GM18508 (cell line): ENCODE measurements at regions not wholly inside any gene's neighbourhood (a gene's known extent, or its start where the extent isn't known, plus 50 kb on each side); places are given as distances from the start of the nearest gene placed in this dataset.
"Not testable (repeated sequence)": the region's sequence is repeated elsewhere in the genome, so short reads cannot be mapped to it uniquely, and the experiment has no call there.

Experiments
- ATAC-seq: cut with Tn5 transposase; IDR thresholded peaks from one replicate; pipeline ENCODE4 v1.9.1; 2021; ENCODE audit warnings: moderate number of reproducible peaks; ENCODE audit not compliant: insufficient read depth, unreplicated experiment

DNA sequence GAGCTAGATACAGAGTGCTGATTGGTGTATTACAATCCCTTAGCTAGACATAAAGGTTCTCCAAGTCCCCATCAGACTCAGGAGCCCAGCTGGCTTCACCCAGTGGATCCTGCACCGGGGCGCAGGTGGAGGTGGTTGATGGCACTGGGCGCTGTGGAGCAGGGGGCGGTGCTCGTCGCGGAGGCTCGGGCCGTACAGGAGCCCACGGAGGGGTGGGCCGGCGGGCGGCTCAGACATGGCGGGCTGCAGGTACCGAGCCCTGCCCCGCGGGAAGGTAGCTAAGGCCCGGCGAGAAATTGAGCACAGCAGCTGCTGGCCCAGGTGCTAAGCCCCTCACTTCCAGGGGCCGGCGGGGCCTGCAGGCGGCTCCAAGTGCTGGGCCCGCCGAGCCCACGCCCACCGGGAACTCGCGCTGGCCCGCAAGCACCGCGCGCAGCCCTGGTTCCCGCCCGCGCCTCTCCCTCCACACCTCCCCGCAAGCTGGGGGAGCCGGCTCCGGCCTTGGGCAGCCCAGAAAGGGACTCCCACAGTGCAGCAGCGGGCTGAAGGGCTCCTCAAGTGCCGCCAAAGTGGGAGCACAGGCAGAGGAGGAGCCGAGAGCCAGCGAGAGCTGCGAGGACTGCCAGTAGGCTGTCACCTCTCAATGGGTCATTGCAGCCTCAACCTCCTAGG is 96.4 kb upstream of the MYO10 start:
- ATAC-seq: not testable (repeated sequence)

DNA sequence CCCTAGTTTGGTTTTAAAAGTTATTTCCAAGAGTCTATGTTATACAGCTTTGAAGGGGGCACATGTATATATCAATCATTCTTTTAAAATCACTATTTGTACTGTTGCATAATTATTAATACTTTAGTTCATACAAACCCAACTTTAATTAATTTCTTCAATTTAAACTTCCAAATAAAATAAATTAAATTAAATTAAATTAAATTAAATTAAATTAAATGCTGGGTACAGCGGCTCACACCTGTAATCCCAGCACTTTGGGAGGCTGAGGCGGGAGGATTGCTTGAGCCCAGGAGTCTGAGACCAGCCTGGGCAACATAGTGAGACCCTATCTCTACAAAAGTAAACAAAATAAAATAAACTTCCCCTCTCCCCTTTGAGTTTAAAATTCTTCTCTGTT is 98.9 kb upstream of the MYO10 start:
- ATAC-seq: not testable (repeated sequence)

DNA sequence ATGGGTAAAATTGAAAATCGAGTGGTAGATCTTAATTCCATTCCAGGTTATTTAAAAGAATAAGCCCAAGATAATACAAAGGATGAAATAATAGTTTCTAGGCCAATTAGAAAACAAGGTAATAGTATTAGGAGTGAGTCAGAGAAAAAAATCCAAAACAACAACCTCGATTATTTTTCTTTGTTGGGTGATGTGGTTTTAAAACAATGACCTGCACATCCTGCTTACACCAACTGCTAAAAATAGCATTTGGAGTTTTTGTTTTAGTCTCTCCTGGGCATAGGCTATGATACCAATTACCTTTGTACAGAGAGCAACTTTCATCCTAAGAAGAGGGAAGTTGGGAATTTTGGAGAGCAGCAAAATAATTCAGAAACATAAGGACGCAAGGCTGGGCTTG is 101.7 kb upstream of the MYO10 start:
- no peak for ATAC-seq

DNA sequence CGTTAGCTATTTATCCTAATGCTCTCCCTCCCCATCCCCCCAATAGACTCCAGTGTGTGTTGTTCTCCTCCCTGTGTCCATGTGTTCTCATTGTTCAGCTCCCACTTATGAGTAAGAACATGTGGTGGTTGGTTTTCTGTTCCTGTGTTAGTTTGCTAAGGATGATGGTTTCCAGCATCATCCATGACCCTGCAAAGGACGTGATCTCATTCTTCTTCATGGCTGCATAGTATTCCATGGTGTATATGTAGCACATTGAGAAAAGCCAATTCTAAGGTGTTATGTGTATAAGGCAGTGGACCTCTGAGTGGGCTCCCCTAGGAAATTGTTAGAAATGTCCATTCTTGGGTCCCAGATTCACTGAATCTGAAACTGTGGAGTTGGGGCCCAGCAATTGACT is 103.1 kb upstream of the MYO10 start:
- no peak for ATAC-seq

DNA sequence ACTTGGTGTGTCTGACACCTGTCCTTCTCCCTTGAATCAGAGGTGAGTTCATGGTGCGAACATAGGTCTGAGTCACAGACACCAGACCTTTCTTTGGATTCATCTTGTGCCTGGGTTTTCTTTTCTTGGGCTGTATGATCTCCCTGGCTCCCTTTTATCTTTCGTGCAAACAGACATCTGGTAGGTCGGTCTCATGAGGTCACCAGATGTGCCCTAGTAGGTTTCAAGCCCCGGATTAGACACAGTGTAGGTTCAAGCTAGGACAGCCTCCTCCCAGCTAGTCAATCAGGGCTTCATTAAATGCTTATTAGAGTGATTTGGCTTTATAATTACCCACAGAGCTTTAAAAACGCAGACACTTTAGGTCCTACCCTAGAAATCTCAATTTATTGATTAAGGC is 106.0 kb upstream of the MYO10 start:
- no peak for ATAC-seq

DNA sequence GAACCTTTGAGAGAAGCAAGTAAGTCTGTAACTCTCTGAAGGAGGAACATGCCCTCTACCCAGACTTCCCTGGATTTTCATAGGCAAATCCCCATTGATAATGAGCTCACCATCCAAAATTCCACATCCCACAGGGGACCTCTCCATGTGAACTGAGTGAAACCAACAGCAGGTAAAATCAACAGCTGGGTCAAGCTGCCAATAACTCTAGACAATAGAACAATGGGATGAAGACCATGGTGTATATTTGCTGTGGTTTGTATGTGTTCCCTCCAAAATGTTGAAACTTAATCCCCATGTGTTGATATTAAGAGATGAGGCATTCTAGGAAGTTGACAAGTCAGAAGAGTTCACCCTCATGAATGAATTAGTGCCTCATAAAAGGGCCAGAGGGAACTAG is 110.2 kb upstream of the MYO10 start:
- ATAC-seq: no peak

DNA sequence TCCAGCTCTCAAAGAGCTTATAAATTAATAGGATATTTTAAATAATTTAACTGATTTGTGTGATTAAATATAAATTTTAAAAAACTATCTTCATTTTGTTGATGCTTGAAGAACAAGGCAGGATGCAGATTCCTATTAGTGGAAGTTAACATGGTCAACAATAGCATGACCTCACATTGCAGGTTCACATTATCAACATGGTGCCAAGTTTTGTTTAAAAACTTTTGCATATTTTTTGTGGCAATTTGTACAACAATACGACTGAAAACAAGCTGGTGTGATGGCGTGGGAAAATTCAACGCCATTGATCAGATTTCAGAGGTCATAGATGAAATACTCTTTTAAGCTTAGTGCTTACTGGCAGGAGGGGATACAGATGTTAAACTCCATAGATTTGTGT is 114.1 kb upstream of the MYO10 start:
- no peak for ATAC-seq

DNA sequence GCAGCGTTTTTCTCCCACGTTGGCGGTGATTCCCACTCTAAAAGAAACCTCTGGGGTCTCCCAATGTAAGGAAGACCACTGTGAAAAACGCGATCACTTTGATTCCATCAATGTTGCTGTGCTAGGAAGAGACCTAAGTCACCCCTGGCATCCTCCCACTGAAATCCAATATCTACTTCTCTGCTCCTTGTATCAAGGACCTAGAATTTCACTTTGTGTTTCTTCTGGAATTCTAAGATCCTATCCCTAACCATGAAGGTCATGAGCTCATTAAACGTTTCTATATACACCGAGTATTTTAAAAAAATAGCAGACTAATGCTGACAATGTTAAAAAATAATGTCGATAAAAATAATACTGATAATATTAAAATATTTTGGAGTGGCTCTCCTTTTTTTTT is 118.8 kb upstream of the MYO10 start:
- ATAC-seq: no peak

DNA sequence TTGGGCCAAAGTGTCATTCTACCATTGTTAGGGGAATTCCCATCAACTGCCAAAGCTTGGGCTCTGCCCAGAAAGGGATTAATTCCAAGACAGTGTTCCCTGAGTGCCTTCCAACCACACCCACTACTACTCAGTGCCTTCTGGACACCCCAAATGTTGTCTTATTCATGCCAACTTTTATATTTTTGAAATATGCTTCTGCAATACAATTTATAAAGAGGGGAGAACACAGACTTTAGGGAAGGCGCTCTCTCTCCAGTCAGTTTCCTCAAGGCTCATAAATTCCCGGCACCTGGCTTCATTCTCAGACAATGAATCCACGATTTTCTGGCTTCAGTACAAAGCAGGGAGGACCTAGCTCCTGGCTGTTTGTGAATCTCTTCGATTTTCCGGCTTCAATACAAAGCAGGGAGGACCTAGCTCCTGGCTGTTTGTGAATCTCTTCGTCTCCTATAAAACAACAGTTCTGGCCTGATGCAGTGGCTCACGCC is 120.1 kb upstream of the MYO10 start:
- no peak for ATAC-seq

DNA sequence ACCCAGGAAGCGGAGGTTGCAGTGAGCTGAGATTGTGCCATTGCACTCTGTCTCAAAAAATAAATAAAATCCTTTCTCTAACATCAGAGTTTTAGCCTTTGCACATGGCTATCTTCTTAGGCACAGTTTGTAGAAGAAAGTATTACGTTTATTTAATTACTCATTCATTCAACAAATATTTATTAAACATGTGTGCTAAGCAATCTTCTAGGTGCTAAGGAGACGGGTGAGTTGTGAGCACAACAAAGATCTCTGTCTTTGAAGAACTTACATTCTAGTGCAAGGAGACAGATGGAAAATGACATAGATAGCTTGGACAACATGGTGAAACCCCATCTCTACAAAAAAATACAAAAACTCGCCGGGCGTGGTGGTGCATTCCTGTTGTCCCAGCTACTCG is 122.3 kb upstream of the MYO10 start:
- no peak for ATAC-seq

DNA sequence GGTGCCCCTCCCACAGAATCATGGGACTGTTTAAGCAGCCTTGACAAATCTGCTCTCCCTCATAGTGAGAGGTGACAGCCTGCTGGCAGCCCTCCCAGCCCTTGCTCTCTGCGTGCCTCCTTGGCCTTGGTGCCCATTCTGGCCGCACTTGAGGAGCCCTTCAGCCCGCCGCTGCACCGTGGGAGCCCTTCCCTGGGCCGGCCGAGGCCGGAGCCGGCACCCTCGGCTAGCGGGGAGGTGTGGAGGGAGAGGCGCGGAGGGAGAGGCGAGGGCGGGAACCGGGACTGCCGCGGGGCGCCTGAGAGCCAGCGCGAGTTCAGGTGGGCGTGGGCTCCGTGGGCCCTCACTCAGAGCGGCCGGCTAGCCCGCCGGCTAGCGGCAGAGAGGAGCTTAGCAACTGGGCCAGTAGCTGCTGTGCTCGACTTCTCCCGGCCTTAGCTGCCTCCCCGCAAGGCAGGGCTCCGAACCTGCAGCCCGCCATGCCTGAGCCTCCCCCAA is 125.9 kb upstream of the MYO10 start:
- ATAC-seq: no peak

DNA sequence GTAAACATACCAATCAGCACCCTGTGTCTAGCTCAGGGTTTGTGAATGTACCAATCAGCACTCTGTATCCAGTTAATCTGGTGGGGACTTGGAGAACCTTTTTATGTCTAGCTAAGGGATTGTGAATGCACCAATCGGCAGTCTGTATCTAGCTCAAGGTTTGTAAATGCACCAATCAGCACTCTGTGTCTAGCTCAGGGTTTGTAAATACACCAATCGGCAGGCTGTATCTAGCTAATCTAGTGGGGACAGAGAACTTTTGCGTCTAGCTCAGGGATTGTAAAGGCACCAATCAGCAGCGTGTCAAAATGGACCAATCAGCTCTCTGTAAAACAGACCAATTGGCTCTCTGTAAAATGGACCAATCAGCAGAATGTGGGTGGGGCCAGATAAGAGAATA is 126.7 kb upstream of the MYO10 start:
- ATAC-seq: not testable (repeated sequence)

DNA sequence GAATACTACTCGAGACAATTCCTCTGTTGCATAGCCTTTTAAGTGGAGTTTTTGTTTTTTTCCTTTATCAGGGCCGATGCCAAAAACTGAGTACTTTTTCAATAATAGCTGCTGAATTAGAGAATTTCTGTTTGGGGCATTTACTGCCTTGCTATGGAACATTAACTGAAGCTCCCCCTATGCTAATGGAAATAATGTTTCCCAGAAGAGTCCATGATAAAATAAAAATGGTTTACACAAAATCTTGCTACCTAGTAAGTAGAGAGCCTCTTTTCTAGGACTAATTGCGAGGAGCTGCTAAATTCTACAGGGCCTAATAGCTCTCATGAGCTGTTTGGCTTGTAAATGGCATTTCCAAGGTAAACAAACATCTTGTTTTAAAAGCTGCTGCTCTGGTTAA is 128.2 kb upstream of the MYO10 start:
- ATAC-seq: no peak

DNA sequence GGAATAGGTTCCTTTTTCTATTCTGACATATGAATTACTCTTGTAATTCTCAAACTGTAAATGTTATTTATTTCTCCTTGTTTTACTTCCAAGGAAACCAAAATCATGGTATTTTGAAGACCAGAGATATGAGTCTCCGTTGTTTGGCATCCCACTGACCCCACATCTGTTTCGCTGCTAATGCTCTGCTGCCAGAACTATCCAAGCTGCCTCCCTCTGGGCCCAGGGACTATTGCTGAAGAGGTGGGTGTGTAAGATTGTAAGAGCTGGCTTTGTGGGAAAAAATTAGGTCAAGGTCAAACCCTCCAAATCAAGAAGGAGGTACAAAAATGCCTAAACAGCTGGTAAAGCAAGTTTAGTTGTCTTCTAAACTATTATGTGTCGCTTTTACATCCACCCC is 129.4 kb upstream of the MYO10 start:
- ATAC-seq: no peak

DNA sequence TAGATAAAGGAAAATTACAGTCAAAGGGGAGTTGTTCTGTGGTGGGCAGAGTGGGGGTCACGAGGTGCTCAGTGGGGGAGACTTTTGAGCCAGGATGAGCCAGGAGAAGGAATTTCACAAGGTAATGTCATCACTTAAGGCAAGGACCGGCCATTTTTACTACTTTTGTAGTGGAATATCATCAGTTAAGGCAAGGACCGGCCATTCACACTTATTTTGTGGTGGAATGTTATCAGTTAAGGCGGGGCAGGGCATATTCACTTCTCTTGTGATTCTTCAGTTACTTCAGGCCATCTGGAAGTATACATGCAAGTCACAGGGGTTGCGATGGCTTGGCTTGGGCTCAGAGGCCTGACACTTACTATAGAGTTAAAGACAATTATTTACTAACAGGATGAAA is 129.9 kb upstream of the MYO10 start:
- not testable (repeated sequence) for ATAC-seq

DNA sequence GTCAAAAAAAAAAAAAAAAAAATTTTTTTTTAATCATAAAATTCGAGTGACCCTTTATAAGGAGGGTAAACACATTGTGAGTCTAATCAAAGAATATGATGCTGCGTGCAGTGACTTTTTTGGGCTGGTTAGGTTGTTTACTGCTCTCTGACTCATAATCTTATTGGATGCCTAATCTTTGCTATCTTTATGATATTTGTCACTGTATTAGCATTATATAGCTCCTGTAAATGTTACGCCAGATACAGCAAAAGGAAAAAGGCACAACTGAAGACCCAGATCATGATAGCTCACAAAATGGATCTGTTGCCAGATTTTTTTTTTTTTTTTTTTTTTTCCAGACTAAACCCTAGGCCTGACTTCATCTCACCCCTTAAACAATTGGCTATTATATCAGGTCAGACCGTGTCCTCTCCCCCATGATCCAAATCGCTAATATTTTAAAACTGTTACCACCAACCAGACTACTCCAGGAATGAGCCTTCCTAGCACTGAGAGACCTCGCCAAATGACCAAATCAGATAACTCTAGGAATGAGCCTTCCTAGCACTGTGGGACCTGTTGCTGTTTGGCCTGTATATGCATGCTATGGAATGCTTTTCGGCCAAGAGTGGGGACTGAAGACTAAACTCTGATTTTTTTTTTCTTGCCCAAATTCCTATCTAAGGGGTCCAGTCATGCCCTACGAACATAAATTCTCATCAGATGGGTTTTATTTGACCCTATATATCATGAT is 131.7 kb upstream of the MYO10 start:
- no peak for ATAC-seq

DNA sequence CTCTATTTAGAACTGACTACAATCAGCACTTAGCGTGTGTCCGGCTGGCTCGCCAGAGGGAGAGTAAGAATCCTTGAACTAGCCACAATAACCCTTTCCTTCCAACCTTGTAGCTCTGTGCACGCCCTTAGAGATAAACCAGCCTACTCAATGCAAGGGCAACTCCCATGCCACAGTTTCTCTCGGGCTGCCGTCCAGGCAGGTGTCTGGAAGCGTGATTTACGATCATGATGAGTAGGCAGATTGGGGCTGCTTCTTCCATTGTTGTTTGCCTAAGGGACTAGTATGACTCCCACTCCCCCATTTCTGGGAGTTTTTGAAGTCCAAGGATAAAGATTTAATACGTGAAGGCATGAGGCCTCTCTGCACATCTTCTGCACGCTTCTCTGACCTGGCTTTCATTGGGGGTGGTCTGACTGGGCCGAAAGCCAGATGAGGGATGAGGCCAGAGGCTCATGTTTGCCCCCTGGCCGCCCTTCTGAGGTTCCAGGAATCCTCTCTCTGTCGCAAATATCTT is 134.0 kb upstream of the MYO10 start:
- ATAC-seq: no peak

DNA sequence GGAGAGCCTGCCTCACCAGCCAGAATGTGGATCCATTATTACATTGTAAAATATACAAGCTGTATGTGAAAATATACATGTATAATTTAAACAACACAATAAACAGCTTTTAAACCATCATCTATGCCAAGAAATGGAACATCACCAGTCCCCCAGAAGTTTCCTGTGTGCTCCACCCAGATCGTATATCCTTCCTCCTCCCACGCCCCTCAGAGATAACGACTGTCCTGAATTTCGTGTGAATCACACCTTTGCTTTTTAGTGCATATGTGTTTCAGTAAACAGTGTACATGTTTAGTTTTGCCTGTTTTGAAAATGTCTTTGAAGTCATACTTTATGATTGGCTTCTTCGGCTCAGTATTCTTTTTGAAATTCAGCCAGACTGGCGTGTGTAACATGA is 134.6 kb upstream of the MYO10 start:
- no peak for ATAC-seq

DNA sequence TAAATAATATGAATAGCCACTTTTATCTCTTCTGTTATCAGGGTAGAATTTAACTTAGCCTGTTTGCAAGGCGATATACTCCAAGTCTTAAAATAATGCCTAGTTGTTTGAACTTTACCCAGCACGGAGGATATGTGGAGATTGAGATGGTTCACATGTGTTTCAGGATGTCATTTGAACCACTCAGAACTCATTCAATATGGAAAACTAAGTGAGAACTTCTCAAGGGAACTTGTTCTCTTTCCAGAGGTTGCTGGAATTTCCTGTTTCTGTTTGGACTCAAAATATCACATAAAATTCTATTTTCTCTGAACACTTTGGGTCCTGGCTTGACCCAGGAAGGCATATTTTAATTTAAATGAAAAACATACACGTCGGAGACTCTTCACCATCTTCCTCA is 139.1 kb upstream of the MYO10 start:
- no peak for ATAC-seq

DNA sequence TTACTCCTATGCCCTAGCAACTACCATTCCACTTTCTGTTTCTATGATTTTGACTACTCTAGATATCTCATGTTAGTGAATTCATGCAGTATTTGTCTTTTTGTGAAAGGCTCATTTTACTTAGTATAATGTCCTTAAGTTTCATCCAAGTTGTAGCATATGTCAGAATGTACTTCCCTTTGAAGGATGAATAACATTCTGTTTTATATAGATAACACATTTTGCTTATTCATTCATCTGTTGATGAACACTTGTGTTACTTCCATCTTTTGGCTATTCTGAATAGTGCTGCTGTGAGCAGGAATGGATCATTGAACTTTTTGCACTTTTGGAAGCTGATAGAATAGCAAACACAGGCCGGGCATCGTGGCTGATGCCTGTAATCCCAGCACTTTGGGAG is 140.2 kb upstream of the MYO10 start:
- ATAC-seq: no peak

DNA sequence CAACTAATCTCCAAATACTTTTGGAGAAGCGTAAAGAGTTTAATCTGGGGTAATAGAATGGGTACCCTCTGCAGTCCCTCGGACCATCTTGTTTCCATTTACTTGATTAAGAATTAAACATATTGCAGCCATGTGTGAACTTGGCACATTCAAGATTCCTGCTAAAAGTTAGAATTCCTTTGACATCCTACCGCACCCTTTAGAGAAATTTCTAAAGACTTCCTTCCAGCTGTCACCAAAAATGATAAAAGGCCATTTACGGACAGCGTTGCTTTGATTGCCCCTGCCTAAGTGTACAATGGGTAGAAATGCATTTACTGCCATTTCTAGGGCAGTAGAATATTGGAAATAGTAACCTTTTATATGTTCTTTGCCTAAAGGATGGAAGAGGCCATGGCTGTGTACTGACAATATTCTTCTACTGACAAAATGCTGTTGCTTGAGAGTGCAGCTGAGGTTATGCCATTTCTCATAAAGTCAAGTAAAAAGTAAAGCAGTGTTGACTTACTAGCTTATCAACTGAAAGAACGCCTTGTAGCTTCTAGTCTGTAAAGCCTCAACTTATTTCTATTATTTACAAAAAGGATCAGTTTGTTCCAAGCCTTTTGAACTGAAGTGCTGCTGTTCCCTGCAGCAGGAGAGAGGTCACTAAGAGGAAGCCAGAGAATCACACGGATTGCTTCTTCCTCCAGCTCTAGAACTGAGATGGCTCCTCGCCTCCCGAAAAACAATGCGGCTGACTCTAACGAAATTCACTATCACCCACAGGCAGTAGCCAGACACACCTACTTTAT is 139.8 kb upstream of the BASP1 start:
- ATAC-seq: no peak
